ENCODE measurements at regions not wholly inside any gene's neighbourhood (a gene's known extent, or its start where the extent isn't known, plus 50 kb on each side); places are given as distances from the start of the nearest gene placed in this dataset.

DNA sequence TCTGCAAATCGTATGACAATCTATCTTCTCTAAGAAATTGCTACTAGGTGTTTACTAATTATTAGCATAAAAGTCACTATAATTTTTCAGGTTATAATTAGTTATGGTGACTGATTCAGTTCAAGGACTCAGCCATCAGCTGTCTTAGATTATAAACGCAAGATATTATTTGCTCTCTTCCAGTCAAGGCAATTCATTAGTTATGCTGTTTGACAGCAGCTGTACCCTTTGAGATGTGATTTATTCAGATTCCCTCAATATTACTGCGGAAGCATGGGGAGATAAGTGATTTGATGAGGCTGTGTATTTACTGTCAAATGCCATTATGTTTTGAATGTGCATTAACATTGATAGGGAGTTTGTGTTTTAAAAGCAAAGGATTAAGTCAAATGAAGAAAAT lies 558.9 kb upstream of the FSIP2 start:
- TF ChIP-seq, protein P1, sequence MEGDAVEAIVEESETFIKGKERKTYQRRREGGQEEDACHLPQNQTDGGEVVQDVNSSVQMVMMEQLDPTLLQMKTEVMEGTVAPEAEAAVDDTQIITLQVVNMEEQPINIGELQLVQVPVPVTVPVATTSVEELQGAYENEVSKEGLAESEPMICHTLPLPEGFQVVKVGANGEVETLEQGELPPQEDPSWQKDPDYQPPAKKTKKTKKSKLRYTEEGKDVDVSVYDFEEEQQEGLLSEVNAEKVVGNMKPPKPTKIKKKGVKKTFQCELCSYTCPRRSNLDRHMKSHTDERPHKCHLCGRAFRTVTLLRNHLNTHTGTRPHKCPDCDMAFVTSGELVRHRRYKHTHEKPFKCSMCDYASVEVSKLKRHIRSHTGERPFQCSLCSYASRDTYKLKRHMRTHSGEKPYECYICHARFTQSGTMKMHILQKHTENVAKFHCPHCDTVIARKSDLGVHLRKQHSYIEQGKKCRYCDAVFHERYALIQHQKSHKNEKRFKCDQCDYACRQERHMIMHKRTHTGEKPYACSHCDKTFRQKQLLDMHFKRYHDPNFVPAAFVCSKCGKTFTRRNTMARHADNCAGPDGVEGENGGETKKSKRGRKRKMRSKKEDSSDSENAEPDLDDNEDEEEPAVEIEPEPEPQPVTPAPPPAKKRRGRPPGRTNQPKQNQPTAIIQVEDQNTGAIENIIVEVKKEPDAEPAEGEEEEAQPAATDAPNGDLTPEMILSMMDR (IDR thresholded peaks at IDR 0.05; ENCODE audit: poor library complexity): no peak
- TF ChIP-seq EZH2 (IDR thresholded peaks at IDR 0.05; ENCODE audit: borderline replicate concordance) (no peak), EZH2phosphoT487 (IDR thresholded peaks at IDR 0.05; ENCODE audit: low read depth, severe bottlenecking, unreplicated experiment) (no peak)

Data from hepatocyte (in vitro differentiated cells).